Nephron progenitor cell (in vitro differentiated cells): ENCODE measurements at regions not wholly inside any gene's neighbourhood (a gene's known extent, or its start where the extent isn't known, plus 50 kb on each side); places are given as distances from the start of the nearest gene placed in this dataset.

ENCODE experiments used
- DNase-seq: peaks from one replicate; pipeline ENCODE4 v3.0.0; 2021
- H3K27ac Mint-ChIP-seq: 2 replicates; pipeline ENCODE4 v1.8.0; 2021; ENCODE audit warnings: mild to moderate bottlenecking, moderate library complexity, mixed read lengths
- H3K27me3 Mint-ChIP-seq: 2 replicates; pipeline ENCODE4 v1.8.0; 2021; ENCODE audit warnings: mild to moderate bottlenecking, low read depth, mixed read lengths; ENCODE audit not compliant: poor library complexity
- H3K36me3 Mint-ChIP-seq: 2 replicates; pipeline ENCODE4 v1.8.0; 2021; ENCODE audit warnings: low read depth, mixed read lengths
- H3K4me1 Mint-ChIP-seq: 2 replicates; pipeline ENCODE4 v1.8.0; 2021; ENCODE audit warnings: mixed read lengths
- H3K4me3 Mint-ChIP-seq: 2 replicates; pipeline ENCODE4 v1.8.0; 2021; ENCODE audit warnings: mild to moderate bottlenecking, moderate library complexity, mixed read lengths
- H3K9me3 Mint-ChIP-seq: 2 replicates; pipeline ENCODE4 v1.8.0; 2021; ENCODE audit warnings: mild to moderate bottlenecking, moderate library complexity, mixed read lengths
- CTCF ChIP-seq: fragments of 200-600 bp; sonication (generic); IDR thresholded peaks from 2 replicates; pipeline ENCODE4 v1.5.0; 2021; ENCODE audit warnings: antibody characterized with exemption

DNA sequence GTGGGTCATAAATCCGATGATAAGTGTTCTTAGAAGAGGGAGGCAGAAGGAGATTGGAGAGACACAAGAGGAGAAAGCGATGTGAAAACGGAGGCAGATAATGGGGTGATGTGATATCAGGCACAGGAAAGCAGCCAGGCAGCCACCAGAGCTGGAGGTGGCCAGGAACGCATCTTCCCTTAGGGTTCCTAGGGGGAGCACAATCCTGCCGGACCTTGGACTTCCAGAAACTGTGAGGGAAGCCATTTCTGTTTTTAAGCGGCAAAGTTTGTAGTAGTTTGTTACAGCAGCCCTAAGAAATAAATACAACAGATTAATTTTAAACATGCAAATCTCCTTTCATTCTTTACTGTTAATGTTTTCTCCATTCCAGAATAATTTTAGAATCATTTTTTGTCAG is 259.9 kb upstream of the TMC3 start:
- Mint-ChIP-seq H3K36me3 (peaks cover 31% of the 10 kb centered on the region), H3K4me3 (no peak overlapping the region), H3K4me1 (no peaks in the 10 kb centered on the region), H3K27me3 (no peaks in the 10 kb centered on the region), H3K9me3 (peaks cover 37% of the 10 kb centered on the region), H3K27ac (no peak overlapping the region)
- TF ChIP-seq CTCF: no peak
- no peak for DNase-seq

- no peak for DNase-seq
- Mint-ChIP-seq H3K4me3 (no peak overlapping the region), H3K27me3 (peaks cover 3% of the 10 kb centered on the region), H3K9me3 (peaks cover 33% of the 10 kb centered on the region), H3K36me3 (peaks cover 10% of the 10 kb centered on the region), H3K27ac (no peak overlapping the region), H3K4me1 (peaks cover 5% of the 10 kb centered on the region)
- no peak for TF ChIP-seq CTCF
These were observed 251.9 kb upstream of the TMC3 start for GRCh38 chr15:81625896-81626295.

- no peak for TF ChIP-seq CTCF
- peaks cover 19% of the 10 kb centered on the region for H3K9me3 Mint-ChIP-seq
- H3K36me3 Mint-ChIP-seq: peaks cover 3% of the 10 kb centered on the region
- peaks cover 4% of the 10 kb centered on the region for H3K27me3 Mint-ChIP-seq
- DNase-seq: no peak
- no peak overlapping the region for H3K27ac Mint-ChIP-seq
- H3K4me3 Mint-ChIP-seq: no peak overlapping the region
- H3K4me1 Mint-ChIP-seq: peaks cover 13% of the 10 kb centered on the region
These were observed 245.0 kb upstream of the TMC3 start for GRCh38 chr15:81619002-81619401.

DNA sequence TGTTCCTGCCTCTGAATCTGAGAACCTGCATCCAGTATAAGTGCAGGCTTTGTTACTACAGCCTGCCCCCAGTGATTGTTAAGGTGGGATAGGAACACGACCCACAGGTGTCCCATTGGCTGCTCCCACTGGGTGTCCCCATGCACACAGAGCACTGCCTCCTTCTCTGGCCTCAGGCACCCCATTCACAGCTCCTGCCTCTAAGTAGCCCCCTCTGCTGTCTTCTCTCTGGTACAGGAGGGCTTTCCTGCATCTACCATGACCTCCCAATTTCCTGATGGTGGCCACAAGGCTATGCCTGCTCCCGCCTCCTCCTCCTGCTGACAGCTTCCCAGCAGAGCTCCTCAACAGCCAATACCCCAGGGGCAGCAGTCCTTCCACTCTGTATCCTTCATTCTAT is 238.6 kb upstream of the TMC3 start:
- Mint-ChIP-seq H3K36me3 (no peaks in the 10 kb centered on the region), H3K27ac (no peak overlapping the region), H3K9me3 (no peaks in the 10 kb centered on the region), H3K4me1 (peaks cover 61% of the 10 kb centered on the region), H3K4me3 (no peak overlapping the region), H3K27me3 (no peaks in the 10 kb centered on the region)
- no peak for DNase-seq
- TF ChIP-seq CTCF: no peak

DNA sequence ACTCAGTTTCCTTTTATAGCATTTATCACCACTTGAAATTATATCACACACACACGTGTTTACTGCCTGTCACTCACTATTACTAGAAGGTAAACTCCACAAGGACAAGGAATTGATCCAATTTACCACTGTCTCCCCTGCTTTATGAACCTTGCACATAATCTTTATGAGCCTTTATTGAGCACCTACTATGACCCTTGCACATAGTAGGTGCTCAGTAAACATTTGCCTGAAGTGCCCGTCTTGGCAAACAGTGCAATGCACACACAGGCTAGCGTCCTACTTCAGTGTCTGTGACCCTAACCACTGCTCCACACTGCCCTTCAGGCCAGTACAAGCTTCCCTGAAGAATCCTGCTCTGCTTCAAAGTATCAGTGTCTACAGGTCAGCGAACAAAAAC is 237.7 kb upstream of the TMC3 start:
- TF ChIP-seq CTCF: no peak
- no peak for DNase-seq
- Mint-ChIP-seq H3K27me3 (no peaks in the 10 kb centered on the region), H3K4me1 (peaks cover 66% of the 10 kb centered on the region), H3K27ac (peak overlapping the region; percentile 39), H3K36me3 (no peaks in the 10 kb centered on the region), H3K4me3 (no peak overlapping the region), H3K9me3 (no peaks in the 10 kb centered on the region)

DNA sequence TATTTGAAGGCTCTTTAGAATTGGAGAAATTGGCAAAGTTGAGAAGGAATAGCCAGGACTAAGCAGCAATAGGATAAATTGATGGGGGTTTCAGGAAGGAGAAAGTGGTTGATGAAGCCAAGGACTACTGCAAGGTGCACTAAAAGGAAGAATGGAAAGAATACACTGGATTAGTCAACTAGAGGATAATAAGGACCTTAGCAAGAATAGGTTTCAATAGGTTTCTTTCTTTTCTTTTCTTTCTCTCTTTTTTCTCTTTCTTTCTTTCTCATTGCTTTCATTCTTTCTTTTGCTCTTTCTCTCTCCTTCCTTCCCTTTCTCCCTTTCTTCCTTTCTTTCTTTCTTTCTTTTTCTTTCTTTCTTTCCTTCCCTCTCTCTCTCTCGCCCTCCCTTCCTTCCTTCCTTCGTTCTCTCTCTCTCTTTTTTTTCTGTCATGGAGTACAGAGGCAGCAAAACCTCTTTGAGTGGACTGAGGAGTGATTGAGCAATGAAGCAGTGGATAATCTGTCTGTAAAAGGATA is 234.4 kb upstream of the TMC3 start:
- Mint-ChIP-seq H3K4me3 (no peak overlapping the region), H3K27me3 (no peaks in the 10 kb centered on the region), H3K27ac (no peak overlapping the region), H3K4me1 (peaks cover 71% of the 10 kb centered on the region), H3K9me3 (peaks cover 9% of the 10 kb centered on the region), H3K36me3 (peaks cover 5% of the 10 kb centered on the region)
- DNase-seq: no peak
- TF ChIP-seq CTCF: no peak
